COLO668 (cell line): ENCODE measurements at regions not wholly inside any gene's neighbourhood (a gene's known extent, or its start where the extent isn't known, plus 50 kb on each side); places are given as distances from the start of the nearest gene placed in this dataset.

Source experiments
- DNase-seq: peaks from one replicate; lab custom pipeline; 2025; ENCODE audit not compliant: unreplicated experiment; lab: John Stamatoyannopoulos, UW

GRCh38 chr6:26305641-26305969 is 59.4 kb upstream of the BTN3A2 start:
- no peak for DNase-seq

- no peak for DNase-seq
Measured at GRCh38 chr6:26306232-26306631, 58.8 kb upstream of the BTN3A2 start.

GRCh38 chr6:26307850-26308249 is 57.1 kb upstream of the BTN3A2 start:
- no peak for DNase-seq

- no peak for DNase-seq
Measured at GRCh38 chr6:26309731-26310142, 55.3 kb upstream of the BTN3A2 start.

- DNase-seq, result peak; percentile 11
Measured at GRCh38 chr6:26311012-26311384, 54.0 kb upstream of the BTN3A2 start.

GRCh38 chr6:26311385-26312095 is 53.5 kb upstream of the BTN3A2 start:
- peak; percentile 34 for DNase-seq

GRCh38 chr6:26312096-26312463 is 52.9 kb upstream of the BTN3A2 start:
- no peak for DNase-seq

GRCh38 chr6:26312501-26313397 is 52.2 kb upstream of the BTN3A2 start:
- peak; percentile 65 for DNase-seq
